Neural progenitor cell (in vitro differentiated cells): ENCODE measurements at regions not wholly inside any gene's neighbourhood (a gene's known extent, or its start where the extent isn't known, plus 50 kb on each side); places are given as distances from the start of the nearest gene placed in this dataset.

Source experiments
- CTCF ChIP-seq: fragments of 200-600 bp; sonication (generic); IDR thresholded peaks from 2 replicates; pipeline ENCODE4 v1.5.1; 2017; ENCODE audit warnings: antibody characterized with exemption, mild to moderate bottlenecking
- EZH2phosphoT487 ChIP-seq: fragments of 200-600 bp; sonication (generic); IDR thresholded peaks from 2 replicates; pipeline ENCODE4 v1.6.1; 2017; ENCODE audit warnings: antibody characterized with exemption

DNA sequence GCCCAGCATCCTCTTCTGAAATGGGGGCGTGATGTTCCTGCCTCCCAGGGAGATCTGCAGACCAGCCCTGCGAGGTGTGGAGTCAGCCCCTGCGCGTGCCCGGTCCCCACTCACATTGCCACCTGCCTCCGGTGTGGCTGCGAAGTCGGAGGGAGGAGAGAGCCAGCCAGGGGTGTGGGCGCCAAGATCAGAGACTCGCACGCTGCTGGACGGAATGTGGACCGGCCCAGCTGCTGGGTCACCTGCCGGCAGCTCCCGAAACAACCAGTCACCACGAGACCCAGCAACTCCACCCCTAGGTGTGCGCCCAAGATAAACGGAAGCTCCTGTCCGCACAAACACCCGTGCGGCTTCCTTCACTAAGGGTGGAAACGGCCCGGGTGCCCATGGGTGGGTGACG is 51.1 kb upstream of the EGFL7 start:
- TF ChIP-seq EZH2phosphoT487 (no peak), CTCF (no peak)
